ES-I3 (cell line): ENCODE measurements at regions not wholly inside any gene's neighbourhood (a gene's known extent, or its start where the extent isn't known, plus 50 kb on each side); places are given as distances from the start of the nearest gene placed in this dataset.

Experiments
- H3K36me3 ChIP-seq: 2 replicates; pipeline ENCODE4 v1.6.1; 2013; ENCODE audit warnings: mild to moderate bottlenecking, low read length, control low read depth, moderate library complexity; ENCODE audit not compliant: insufficient read depth
- H3K4me1 ChIP-seq: 2 replicates; pipeline ENCODE4 v1.6.1; 2013; ENCODE audit warnings: mild to moderate bottlenecking, control low read depth, low read length; ENCODE audit not compliant: insufficient read depth
- H3K9ac ChIP-seq: 2 replicates; pipeline ENCODE4 v1.6.1; 2013; ENCODE audit warnings: low read depth, mild to moderate bottlenecking, low read length, moderate library complexity
- H3K9me3 ChIP-seq: 2 replicates; pipeline ENCODE4 v1.6.1; 2013; ENCODE audit warnings: mild to moderate bottlenecking, low read length, moderate library complexity; ENCODE audit not compliant: control insufficient read depth, insufficient read depth

DNA sequence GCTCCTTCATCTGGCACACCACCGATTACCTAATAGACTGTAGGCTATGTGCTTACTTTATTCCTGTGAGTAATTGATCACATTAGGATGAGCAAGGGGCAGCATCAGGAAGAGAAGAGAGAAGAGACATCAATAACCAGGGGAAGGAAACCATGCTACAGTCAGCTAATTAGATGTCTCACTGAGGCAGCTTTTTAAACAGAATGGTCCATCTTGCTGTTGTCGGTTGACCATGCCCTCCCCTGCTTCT lies 278.4 kb downstream of the RPLP1 start:
- H3K9me3 ChIP-seq: no peaks in the 10 kb centered on the region

DNA sequence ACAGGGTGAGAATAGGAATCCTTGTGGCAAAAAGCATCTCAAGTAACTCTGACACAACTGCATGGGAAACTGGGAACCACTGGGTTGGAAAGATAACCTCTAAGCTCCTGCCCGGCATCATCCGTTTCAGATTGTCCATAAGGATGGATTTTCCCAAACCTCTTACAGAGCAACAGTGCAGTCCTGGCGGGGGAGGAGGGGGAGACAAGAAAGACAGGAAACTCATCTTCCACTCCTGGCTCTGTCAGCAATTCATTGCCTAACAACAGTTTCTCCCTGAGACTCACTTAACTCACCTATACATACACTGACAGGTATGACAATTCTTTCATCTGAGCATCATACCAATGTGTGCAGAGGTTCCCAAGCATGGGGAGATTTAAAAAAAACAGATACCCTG lies 279.0 kb downstream of the RPLP1 start:
- Histone ChIP-seq H3K9me3 (no peaks in the 10 kb centered on the region), H3K36me3 (no peaks in the 10 kb centered on the region), H3K4me1 (peaks cover 13% of the 10 kb centered on the region), H3K9ac (no peak overlapping the region)

More for the DNA sequence above, 278.4 kb downstream of the RPLP1 start:
- H3K9ac ChIP-seq: no peak overlapping the region
- peaks cover 13% of the 10 kb centered on the region for H3K4me1 ChIP-seq
- H3K36me3 ChIP-seq: no peaks in the 10 kb centered on the region

GRCh38 chr15:69732133-69732532 lies 279.5 kb downstream of the RPLP1 start:
- Histone ChIP-seq H3K9me3 (no peaks in the 10 kb centered on the region), H3K36me3 (no peaks in the 10 kb centered on the region), H3K9ac (no peak overlapping the region), H3K4me1 (peaks cover 13% of the 10 kb centered on the region)

DNA sequence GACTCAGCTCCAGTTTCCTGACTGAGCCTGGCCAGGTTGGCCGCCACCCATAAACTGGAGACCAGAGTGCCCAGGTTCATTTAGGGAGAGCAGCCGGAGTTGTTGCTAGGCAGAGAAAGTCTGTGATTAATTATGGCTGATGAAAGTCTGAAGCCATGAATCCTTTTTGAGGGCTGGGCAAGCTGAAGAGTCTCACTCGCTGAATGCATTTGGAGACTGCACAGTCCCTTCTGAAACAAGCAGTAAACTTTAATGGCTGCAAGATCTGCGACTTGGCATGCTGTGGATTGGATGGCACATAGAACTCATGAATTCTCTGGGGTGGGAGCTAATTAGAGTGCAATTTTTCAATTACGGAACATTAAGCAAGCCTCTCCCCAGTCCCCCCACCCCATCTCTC lies 282.1 kb downstream of the RPLP1 start:
- Histone ChIP-seq H3K4me1 (peaks cover 13% of the 10 kb centered on the region), H3K9ac (no peak overlapping the region), H3K9me3 (no peaks in the 10 kb centered on the region), H3K36me3 (no peaks in the 10 kb centered on the region)

DNA sequence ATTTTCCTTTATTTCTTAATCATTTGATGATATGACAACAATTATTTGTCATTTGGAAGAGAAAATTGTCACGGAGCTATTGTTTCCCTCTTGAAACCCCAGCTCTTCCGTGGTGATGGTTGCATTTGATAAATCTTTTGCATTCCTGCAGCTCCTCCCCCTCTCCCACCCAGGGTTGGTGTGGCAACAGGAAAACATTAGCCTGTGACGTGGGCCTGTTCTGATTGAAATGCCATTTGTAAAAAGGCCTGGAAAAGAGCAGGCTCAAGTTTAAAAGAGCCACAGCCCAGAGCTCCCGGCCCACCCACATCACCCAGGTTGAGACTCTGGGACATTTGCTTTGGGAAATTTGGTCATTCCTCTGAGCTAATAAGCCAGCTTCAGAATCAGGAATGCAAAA lies 282.5 kb downstream of the RPLP1 start:
- Histone ChIP-seq H3K9me3 (no peaks in the 10 kb centered on the region), H3K36me3 (no peaks in the 10 kb centered on the region), H3K9ac (no peak overlapping the region), H3K4me1 (peaks cover 13% of the 10 kb centered on the region)

GRCh38 chr15:69736161-69736560 lies 283.5 kb downstream of the RPLP1 start:
- Histone ChIP-seq H3K36me3 (no peaks in the 10 kb centered on the region), H3K4me1 (peaks cover 7% of the 10 kb centered on the region), H3K9ac (no peak overlapping the region), H3K9me3 (peaks cover 9% of the 10 kb centered on the region)

- peaks cover 9% of the 10 kb centered on the region for H3K9me3 ChIP-seq
- H3K9ac ChIP-seq: no peak overlapping the region
- H3K4me1 ChIP-seq: peaks cover 6% of the 10 kb centered on the region
- H3K36me3 ChIP-seq: no peaks in the 10 kb centered on the region
Measured at GRCh38 chr15:69737916-69738315, 285.3 kb downstream of the RPLP1 start.

GRCh38 chr15:69740684-69741083 lies 288.1 kb downstream of the RPLP1 start:
- Histone ChIP-seq H3K9ac (no peak overlapping the region), H3K9me3 (peaks cover 9% of the 10 kb centered on the region), H3K36me3 (no peaks in the 10 kb centered on the region), H3K4me1 (peaks cover 1% of the 10 kb centered on the region; the same call in 1 of the 2 replicates)

DNA sequence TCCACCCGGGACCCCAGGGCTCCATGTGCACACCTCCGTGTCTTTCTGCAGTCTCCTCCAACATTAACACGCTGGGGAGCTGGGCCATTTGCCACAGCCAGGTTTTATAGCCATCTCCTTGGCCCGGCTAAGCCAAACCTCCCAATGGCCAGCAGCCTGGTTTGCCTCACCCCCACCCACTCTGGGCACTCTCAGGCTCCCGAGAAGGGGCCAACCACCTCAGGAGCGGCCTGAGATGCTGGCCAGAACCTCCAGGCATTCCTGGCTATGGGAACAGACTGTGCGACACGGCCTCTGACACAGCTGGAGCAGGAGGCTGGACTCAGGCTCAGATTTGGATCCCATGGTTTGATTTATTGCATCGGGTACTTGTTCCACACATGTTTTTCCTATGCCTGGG lies 289.7 kb downstream of the RPLP1 start:
- Histone ChIP-seq H3K36me3 (no peaks in the 10 kb centered on the region), H3K4me1 (no peaks in the 10 kb centered on the region), H3K9me3 (peaks cover 9% of the 10 kb centered on the region), H3K9ac (no peak overlapping the region)

- no peaks in the 10 kb centered on the region for H3K36me3 ChIP-seq
- H3K9ac ChIP-seq: no peak overlapping the region
- peaks cover 9% of the 10 kb centered on the region for H3K9me3 ChIP-seq
- peaks cover under 1% of the 10 kb centered on the region; the same call in 1 of the 2 replicates for H3K4me1 ChIP-seq
Measured at GRCh38 chr15:69743091-69743490, 290.5 kb downstream of the RPLP1 start.

DNA sequence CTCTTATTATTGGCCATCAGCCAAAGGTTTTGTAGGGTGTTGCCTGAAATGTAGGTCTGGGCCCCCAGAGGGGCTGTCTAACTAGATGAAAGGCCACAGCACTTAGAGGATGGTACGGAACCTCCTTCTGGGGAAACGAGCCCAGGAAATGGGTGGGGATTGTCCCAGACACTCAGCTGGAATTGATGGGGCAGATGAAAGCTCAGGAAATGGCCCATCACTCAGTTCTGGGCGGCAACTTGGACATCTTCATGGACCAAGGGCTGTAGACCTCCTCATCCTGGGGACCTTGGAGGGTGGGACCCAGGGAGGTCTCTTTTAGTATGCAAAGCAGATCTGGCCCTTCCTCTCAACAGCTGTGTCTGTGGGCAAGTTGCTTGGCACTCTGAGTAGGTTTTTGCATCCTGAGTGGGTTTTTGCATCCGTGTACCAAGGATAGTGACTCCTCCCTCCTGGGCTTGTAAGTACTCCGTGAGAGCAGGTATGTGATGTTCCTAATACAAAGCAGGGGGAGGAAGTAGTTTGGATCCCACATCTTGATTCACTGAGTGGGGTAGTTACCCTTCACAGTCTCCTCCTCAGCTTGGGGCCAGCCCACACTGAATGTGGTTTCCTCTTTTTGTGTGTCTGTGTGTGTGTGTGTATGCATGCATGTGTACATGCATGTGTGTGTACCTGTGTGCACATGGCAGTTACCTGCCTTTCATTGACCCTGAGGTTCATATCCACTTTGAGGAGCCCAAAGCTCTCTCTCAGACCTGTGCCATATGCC lies 292.0 kb downstream of the RPLP1 start:
- H3K9me3 ChIP-seq: peaks cover 9% of the 10 kb centered on the region
- H3K36me3 ChIP-seq: no peaks in the 10 kb centered on the region
- peaks cover 5% of the 10 kb centered on the region; the same call in 1 of the 2 replicates for H3K4me1 ChIP-seq
- H3K9ac ChIP-seq: no peak overlapping the region

- Histone ChIP-seq H3K9me3 (no peaks in the 10 kb centered on the region), H3K9ac (no peak overlapping the region), H3K4me1 (peaks cover 5% of the 10 kb centered on the region; the same call in 1 of the 2 replicates), H3K36me3 (no peaks in the 10 kb centered on the region)
Measured at GRCh38 chr15:69747193-69747592, 294.6 kb downstream of the RPLP1 start.

- Histone ChIP-seq H3K9me3 (no peaks in the 10 kb centered on the region), H3K9ac (no peak overlapping the region), H3K36me3 (no peaks in the 10 kb centered on the region), H3K4me1 (peaks cover 5% of the 10 kb centered on the region; the same call in 1 of the 2 replicates)
Measured at GRCh38 chr15:69748131-69748530, 295.5 kb downstream of the RPLP1 start.

GRCh38 chr15:69748576-69749185 lies 296.1 kb downstream of the RPLP1 start:
- Histone ChIP-seq H3K9ac (no peak overlapping the region), H3K4me1 (peaks cover 5% of the 10 kb centered on the region; the same call in 1 of the 2 replicates), H3K9me3 (no peaks in the 10 kb centered on the region), H3K36me3 (no peaks in the 10 kb centered on the region)

- Histone ChIP-seq H3K36me3 (no peaks in the 10 kb centered on the region), H3K9ac (no peak overlapping the region), H3K4me1 (peaks cover 5% of the 10 kb centered on the region; the same call in 1 of the 2 replicates), H3K9me3 (no peaks in the 10 kb centered on the region)
Measured at GRCh38 chr15:69749274-69749673, 296.7 kb downstream of the RPLP1 start.
